ENCODE measurements at regions not wholly inside any gene's neighbourhood (a gene's known extent, or its start where the extent isn't known, plus 50 kb on each side); places are given as distances from the start of the nearest gene placed in this dataset.

DNA sequence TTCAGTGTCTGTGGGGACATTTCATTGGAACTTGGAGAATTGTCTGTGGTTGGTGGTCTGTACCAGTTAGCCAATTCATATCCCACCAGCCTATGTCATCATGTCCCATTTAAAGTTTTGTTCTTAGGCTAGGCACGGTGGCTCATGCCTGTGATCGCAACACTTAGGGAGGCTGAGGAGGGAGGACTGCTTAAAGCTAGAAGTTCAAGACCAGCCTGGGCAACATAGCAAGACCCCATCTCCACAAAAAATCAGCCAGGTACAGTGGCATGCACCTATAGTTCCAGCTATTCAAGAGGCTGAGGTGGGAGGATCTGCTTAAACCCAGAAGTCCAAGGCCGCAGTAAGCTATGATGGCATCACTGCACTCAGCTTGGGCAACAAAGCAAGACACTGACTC, 55.6 kb upstream of the CCND1 start:
- TF ChIP-seq, protein P1, sequence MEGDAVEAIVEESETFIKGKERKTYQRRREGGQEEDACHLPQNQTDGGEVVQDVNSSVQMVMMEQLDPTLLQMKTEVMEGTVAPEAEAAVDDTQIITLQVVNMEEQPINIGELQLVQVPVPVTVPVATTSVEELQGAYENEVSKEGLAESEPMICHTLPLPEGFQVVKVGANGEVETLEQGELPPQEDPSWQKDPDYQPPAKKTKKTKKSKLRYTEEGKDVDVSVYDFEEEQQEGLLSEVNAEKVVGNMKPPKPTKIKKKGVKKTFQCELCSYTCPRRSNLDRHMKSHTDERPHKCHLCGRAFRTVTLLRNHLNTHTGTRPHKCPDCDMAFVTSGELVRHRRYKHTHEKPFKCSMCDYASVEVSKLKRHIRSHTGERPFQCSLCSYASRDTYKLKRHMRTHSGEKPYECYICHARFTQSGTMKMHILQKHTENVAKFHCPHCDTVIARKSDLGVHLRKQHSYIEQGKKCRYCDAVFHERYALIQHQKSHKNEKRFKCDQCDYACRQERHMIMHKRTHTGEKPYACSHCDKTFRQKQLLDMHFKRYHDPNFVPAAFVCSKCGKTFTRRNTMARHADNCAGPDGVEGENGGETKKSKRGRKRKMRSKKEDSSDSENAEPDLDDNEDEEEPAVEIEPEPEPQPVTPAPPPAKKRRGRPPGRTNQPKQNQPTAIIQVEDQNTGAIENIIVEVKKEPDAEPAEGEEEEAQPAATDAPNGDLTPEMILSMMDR (IDR thresholded peaks at IDR 0.05): no peak
- TF ChIP-seq, protein P2, sequence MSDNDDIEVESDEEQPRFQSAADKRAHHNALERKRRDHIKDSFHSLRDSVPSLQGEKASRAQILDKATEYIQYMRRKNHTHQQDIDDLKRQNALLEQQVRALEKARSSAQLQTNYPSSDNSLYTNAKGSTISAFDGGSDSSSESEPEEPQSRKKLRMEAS (IDR thresholded peaks at IDR 0.05; ENCODE audit: low read depth): no peak
- TF ChIP-seq TEAD4 (IDR thresholded peaks at IDR 0.05; ENCODE audit: borderline replicate concordance, insufficient read depth): no peak
- TF ChIP-seq RAD21 (IDR thresholded peaks at IDR 0.05; ENCODE audit: low read length): no peak
- no peak for TF ChIP-seq TAF1 (IDR thresholded peaks at IDR 0.05; ENCODE audit: borderline replicate concordance, low read depth, low read length)
- no peak for TF ChIP-seq GABPA (IDR thresholded peaks at IDR 0.05; ENCODE audit: low read depth)
- TF ChIP-seq SIN3A (IDR thresholded peaks at IDR 0.05; ENCODE audit: borderline replicate concordance, low read depth, low read length): no peak
- no peak for TF ChIP-seq RCOR1 (IDR thresholded peaks at IDR 0.05; ENCODE audit: low read length)
- TF ChIP-seq POLR2AphosphoS5 (IDR thresholded peaks at IDR 0.05; ENCODE audit: low read depth, low read length): no peak
- no peak for TF ChIP-seq ZBTB33 (IDR thresholded peaks at IDR 0.05; ENCODE audit: borderline replicate concordance, low read depth)
- no peak for TF ChIP-seq SMC3 (IDR thresholded peaks at IDR 0.05; ENCODE audit: low read depth, low read length)
